ENCODE measurements at regions not wholly inside any gene's neighbourhood (a gene's known extent, or its start where the extent isn't known, plus 50 kb on each side); places are given as distances from the start of the nearest gene placed in this dataset.
"Not testable (repeated sequence)": the region's sequence is repeated elsewhere in the genome, so short reads cannot be mapped to it uniquely, and the experiment has no call there.

DNA sequence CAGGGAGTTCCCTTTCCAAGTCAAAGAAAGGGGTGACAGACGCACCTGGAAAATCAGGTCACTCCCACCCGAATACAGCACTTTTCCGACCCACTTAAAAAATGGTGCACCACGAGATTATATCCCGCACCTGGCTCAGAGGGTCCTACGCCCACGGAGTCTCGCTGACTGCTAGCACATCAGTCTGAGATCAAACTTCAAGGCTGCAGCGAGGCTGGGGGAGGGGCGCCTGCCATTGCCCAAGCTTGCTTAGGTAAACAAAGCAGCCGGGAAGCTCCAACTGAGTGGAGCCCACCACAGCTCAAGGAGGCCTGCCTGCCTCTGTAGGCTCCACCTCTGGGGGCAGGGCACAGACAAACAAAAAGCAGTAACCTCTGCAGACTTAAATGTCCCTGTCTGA lies 277.8 kb upstream of the ARHGAP42 start:
- DNase-seq (ENCODE audit: low spot score): not testable (repeated sequence)

DNA sequence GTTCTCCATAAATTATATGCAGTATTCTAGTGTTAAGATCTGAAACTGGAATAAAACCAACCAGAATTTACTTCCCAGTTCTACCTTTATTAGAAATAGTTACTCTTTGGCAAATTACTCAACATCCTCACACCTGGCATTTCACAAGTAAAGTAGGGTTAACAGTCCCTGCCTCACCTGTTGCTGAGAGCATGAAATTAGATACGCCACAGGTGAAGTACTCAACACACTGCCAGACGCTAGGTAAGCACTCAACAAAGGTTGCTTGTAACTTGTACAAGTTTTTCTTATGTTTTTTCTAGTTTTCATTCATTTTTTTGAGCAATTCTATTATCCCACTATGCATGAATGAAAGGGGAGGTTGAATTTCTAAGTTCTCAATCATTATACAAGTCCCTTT lies 267.6 kb upstream of the ARHGAP42 start:
- DNase-seq (ENCODE audit: low spot score): no peak

DNA sequence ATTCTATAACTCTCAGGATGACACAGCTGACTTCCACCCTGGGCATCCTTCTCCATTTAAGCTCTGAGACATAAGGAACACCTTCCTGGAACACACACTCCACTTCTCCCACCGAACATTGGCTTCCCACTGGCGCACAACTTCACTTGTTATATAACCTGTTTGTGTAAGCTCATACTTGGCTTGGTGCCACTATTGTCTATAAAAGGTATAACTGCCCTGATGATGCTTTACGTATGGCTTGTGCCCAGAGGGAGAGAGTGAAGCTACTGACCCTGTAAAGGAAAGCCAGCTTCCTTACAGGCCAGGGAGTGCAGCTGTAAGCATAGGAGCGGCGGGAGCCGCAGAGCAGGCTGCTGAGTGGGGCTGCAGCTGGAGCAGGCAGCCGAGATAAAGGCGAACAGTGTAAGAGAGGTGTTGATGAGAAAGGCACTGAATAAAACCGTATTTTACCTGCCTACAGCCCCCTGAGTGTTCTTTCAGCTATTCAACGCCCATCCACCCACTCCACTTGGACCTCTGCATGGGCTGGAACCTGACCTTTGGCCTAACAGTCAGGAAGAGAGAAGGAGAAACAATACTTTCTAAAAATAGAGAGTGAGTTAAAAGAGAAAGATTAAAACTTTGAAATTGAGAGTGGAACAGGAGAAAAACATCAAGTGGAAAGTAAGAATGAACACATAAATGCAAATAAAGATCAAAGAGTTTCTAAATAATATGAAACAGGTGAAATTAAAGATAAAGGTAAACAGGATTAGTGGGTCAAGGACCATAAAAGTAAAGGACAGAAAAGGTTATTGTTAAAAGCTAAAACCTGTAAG lies 252.1 kb upstream of the ARHGAP42 start:
- no peak for DNase-seq (ENCODE audit: low spot score)

DNA sequence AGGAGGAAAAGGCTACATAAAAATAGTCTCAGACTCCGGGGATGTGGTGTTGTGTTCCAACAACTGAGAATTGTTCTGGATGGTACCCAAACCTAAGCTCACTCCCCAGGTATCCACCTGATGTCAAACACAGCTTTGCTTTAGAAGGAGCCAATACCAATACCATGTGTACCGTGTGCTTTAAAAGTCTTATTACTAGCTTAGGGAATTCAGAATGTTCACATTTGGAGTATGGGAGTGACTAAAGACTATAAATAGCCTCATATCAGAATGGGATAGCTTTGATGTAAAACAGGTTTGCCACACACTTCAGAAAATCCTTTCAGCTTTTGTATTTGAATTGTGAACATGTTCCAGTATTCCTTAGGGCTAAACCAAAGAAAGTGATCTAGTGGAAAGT lies 248.7 kb upstream of the ARHGAP42 start:
- DNase-seq (ENCODE audit: low spot score): no peak

DNA sequence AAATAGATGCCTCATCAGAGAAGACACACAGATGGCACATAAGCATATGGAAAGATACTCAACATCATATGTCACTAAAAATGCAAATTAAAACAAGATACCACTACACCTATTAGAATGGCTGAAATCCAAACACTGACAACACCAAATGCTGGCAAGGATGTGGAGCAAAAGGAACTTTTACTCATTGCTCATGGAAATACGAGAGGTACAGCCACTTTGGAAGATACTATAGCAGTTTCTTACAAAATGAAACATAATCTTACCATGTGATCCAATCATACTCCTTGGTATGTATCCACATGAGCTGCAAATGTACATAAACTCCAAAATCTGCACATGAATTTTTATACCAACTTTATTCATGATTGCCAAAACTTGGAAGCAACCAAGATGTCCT lies 246.0 kb upstream of the ARHGAP42 start:
- DNase-seq (ENCODE audit: low spot score): no peak

DNA sequence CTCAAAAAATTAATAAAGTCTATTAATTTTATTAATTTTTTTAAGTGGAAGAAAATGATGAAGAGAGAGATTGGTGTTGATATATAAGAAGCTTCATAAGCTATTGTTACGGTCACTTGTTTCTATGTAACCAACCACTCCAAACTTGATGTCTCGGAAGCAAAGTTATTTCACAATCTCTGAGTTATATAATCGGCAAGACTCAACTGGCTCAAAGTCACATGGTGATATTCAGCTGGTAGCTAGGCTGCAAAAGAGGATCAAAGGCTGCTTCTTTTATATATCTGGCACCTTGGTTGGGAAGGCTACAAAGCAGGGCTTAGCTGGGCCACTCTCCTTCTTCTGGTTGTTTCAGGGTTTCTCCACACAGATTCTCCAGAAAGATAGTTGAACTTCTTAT lies 245.1 kb upstream of the ARHGAP42 start:
- DNase-seq (ENCODE audit: low spot score): no peak

DNA sequence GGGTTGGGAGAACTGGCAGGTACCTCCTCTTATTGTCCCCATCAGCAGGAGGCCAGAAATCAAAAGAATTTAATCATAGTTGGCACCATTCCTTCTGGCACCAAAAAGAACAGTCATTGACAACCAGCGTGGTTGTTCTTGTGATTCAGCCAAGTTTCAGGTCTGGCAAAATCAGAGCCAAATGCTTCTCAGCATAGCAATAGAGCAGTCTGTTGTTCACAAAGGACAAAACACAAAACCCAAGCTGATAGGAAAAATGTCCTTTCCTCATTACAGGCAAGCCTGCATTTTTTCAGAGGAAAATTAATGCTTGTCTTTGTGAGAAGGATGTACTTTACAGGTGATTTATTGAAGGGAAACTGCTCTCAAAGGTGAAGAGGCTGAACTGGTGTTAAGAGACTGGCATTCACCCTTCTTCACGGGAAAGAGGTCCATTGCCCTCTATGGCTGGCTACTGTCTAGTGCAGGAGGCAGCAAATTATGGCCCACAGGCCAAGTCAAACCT lies 241.8 kb upstream of the ARHGAP42 start:
- DNase-seq (ENCODE audit: low spot score): peak; percentile 5

DNA sequence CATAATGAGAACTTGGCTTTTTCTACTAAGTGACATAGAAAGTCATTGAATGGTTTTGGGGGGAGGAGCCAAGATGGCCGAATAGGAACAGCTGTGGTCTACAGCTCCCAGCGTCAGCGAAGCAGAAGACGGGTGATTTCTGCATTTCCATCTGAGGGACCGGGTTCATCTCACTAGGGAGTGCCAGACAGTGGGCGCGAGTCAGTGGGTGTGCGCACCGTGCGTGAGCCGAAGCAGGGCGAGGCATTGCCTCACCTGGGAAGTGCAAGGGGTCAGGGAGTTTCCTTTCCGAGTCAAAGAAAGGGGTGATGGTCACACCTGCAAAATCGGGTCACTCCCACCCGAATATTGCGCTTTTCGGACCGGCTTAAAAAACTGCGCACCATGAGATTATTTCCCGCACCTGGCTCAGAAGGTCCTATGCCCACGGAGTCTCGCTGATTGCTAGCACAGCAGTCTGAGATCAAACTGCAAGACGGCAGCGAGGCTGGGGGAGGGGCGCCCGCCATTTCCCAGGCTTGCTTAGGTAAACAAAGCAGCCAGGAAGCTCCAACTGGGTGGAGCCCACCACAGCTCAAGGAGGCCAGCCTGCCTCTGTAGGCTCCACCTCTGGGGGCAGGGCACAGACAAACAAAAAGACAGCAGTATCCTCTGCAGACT lies 235.2 kb upstream of the ARHGAP42 start:
- DNase-seq (ENCODE audit: low spot score): not testable (repeated sequence)

DNA sequence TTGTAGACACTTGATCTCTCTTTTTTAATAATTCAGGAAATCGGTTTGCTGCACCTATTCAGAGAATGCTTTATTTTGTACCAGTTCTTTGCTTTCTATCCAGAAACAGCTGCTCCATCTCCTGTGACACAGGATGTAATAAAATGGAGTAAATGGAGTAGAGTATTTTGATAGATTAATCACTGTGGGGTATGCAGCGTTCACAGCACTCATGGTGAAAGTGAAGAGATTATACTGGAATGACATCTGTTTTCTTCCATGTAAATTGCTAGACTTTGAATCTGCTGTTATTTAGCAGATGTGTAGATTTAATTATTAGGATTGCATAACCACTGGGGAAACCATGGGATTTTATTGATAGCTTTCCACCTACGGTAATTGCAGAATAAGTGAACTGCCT lies 227.3 kb upstream of the ARHGAP42 start:
- no peak for DNase-seq (ENCODE audit: low spot score)

DNA sequence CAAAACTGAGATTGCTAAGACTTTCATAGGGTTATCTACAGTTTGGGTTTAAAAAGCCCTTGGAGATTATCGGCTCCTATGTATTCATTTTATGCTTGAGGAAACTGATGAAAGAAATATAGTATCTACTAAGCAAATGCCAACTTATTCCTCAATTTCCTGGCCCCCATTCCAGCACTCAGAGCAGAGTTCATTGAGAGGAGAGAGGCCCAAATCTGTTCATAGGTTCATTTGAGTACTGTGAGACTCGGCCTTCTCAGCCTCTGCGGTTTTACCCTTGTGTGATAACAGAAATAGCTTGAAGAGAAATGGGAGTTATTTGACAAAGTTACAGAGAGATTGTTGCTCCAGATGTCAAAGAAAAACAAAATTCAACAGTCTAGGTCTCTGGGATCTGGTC lies 226.7 kb upstream of the ARHGAP42 start:
- no peak for DNase-seq (ENCODE audit: low spot score)

DNA sequence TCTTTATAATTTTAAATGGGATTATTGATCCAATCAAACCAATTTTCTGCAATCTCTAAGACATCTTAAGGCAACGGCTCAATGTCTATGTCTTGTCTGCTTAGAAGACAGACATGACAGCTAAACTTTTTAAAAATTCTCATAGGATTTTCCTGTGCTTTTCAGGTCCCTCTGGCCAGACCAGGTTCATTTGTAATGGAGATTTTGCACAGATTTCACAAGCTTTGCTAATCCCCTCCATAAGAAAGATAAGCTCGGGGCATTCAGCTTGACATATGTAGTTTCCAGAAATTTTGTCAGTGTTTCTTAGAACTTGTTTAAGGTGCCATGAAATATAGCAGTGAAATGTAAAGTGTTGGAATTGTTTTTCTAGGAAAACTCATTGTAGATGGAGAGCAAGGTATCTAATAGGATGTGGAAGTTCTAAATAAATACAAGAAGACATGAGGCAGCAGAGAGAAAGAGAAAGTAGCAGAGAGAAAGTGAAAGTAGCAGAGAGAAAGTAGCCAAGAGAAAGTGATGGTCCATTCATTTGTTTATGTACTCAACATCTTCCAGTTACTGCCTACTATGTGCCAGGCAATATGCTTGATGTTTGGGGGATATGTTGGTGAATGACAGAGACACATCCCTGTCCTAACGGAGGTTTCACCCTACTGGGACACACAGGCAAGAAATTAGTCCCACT lies 219.1 kb upstream of the ARHGAP42 start:
- DNase-seq (ENCODE audit: low spot score): no peak

DNA sequence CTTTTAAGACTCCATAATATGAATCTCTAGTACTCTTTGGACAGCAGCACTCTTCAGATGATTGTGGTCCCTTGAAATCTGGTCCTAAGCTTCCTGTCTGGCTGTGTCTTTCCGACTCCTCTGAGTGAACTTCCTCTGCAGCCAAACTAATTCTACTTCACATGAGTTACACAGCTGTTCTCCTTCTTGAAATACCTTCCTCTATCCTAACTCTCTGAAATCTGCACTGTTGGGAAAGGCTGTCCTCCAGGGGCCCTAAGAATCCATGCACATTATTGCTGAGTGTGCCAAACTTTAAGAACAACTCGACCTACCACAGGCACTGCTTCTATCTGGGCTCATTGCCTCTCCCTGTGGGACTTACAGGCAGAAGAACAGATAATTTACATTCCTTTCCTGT lies 217.3 kb upstream of the ARHGAP42 start:
- DNase-seq (ENCODE audit: low spot score): no peak

DNA sequence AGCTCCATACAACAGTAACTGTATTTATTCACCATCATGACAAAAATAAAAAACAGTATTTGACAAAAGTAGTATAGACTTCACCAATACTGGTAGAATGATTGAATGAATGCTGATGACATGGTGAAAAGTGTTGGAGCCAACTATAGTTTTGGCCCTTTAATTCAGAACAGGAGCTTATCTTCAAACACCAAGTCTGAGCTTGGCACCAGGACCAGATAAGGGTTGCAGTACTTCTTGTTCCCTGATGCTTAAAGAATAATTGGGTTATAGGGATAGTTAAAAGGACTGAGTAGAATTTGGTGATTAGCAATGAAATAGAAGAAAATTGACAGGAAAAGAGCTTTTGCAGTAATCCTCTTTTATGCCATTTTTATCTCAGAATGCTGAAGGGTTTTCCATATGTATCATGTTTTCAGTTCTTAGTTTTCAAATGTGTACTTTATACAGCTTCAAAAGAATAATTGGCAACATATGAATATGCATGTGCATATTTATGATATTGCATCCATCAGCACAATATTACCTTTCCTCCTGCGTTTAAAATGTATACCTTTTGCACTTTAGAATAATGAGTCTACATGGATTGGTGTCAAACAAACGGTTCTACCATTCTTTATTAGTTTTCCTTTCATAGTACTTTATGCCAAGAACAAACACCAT lies 214.2 kb upstream of the ARHGAP42 start:
- no peak for DNase-seq (ENCODE audit: low spot score)

DNA sequence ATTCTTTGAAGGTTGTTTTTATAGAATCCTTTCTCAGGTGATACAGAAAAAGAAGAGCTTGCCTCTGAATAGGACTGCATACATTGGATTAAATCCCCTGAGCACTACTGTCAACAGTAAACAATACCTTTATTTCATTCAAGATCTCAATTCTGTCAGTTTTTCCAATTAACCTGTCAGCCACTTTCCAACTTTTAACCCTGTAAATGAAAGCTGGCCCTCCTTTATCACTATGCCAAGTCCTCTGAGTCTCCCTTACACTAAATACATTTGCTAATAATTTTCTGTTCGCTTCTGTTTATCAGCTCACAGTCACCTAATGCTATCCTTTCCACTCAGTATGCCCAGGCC lies 213.7 kb upstream of the ARHGAP42 start:
- DNase-seq (ENCODE audit: low spot score): no peak

DNA sequence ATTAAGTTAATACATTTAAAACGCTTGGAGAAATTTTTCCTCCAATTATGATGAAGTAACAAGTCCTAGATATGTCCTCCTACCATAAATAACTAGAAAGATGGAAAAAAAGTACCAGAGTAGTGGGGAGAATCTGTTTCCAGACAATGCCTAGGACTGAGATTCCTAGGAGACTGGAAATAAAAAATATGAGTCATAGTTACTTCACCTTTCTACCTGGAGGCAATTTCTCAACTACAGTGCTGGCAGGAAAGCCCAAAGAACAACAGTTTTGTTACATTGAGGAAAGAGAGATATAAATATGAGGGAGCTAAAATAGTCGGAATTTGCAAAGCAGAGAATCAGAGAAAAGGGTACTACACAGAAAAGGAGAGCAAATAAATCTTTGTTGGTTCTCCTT lies 202.1 kb upstream of the ARHGAP42 start:
- no peak for DNase-seq (ENCODE audit: low spot score)

DNA sequence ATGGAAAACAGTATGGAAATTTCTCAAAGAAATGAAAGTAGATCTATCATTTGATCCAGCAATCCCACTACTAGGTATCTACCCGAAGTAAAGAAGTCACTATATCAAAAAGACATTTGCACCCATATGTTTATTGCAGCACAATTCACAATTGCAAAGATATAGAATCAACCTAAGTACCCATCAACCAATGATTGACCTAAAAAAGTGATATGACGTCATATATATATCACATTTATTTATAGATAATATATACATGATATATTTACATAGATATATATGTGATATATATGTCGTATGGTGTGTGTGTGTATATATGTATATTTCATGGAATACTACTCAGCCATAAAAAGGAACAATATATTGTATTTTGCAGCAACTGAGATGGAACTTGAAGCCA lies 188.3 kb upstream of the ARHGAP42 start:
- DNase-seq (ENCODE audit: low spot score): no peak

DNA sequence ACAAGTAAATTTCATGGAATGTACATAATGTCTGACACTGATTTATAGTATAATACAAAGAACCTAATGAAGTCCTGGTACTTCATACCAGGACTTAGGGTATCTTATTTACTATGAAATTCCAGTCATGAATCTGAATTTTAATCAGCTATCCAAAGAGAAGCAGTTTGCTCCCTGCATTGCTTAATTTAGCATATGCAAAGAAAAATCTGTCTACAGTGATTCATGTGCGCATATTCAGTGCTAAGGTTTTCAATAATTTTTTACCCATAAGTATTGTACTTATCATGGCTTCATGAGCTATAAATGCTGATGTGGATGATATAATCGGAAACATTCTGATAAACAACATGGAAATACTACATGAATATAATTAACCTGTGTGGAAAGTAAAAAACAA lies 185.6 kb upstream of the ARHGAP42 start:
- DNase-seq (ENCODE audit: low spot score): no peak

DNA sequence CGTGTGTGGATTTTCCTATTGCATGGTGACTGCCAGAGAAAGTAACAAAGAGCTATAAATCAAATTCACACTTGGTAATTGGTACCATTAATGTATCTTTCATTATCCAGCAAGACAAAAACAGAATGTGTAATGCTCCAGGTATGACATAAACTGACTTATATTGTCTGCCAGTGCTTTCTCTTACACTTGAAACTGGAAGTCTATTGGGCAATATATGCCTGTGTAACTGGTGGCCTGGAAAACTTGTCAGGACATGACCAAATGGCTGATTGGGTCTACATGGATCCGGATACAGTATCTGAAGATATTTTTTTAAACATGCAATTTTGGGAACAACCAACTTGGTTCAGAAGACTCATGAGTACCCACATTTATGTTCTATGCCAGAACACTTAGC lies 174.6 kb upstream of the ARHGAP42 start:
- DNase-seq (ENCODE audit: low spot score): no peak

DNA sequence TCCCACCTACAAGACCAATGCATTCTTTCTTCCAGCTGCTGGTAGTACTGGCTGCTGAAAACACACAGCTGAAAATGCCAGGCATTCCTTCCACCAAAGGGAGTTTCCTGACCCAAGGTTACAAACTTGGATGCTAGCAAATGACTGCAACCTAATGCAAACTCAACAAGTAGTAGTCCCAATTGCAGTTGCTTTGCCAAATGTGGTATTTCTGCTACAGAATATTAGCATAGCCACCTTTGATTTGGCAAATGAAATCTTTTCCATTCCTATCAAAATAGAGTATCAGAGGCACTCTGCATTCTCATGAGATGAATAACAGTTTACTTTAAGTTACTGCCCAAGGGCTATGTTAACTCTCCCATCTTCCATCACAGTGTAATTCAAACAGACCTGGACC lies 172.0 kb upstream of the ARHGAP42 start:
- no peak for DNase-seq (ENCODE audit: low spot score)

DNA sequence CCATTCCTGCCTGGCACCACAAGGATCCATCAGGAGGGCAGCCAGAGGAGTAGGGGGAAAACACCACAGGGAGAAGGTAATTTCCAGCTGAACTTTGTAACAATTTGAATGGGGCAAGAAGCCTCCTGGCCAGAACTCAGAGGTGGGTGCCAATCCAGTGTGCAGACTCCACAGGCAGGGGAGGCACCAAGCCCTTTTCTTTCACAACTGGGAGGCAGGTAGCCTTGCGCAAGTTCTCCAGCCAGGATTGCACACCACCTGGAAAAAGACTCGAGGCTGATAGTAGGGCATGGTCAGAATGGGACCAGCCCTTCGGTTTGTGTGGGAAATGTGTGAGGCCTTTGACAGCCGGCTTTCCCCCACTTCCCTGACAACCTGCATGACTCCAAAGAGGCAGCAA lies 161.9 kb upstream of the ARHGAP42 start:
- no peak for DNase-seq (ENCODE audit: low spot score)

DNA sequence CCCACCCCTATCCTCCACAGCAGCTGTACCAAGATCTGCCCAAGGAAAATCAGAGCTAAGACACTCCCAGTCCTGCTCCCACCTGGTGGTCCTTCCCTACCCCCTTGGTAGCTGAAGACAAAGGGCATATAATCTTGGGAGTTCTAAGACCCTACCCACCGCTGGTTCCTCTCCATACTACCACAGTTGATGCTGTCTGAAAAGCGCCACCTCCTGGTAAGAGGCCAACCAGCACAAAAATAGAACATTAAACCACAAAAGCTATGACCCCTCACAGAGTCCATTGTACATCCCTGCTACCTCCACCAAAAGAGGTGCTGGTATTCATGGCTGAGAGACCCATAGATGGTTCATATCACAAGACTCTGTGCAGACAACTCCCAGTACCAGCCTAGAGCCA lies 161.5 kb upstream of the ARHGAP42 start:
- no peak for DNase-seq (ENCODE audit: low spot score)

DNA sequence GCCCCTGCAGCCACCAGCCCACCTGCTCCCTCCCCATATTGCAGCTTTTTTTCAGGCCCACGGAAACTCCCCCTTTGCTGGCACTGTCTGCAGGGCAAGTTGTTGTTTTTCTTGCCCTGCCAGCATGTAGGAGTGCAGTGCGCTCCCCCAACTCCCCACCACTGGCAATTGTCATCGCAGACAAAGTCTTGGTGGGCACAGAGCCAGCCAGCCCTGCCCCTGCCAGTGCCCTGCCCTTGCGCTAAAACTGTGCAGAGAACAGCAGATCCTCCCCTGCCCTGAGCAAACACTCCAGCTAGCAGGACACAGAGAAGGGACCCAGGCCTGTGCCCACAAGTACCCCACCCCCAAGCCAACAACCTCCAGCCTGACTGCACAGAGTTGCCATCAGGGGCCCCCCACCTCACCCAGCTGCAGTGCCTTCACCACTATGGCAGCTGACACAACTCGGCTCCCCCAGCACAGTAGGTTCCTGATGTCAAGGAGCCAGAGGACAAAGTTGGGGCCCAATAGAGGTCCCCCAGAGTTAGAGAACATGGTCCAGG lies 158.1 kb upstream of the ARHGAP42 start:
- DNase-seq (ENCODE audit: low spot score): no peak
